ENCODE measurements at regions not wholly inside any gene's neighbourhood (a gene's known extent, or its start where the extent isn't known, plus 50 kb on each side); places are given as distances from the start of the nearest gene placed in this dataset.

GRCh38 chr1:213659580-213660547 is 327.9 kb upstream of the PROX1 start:
- no peaks in the 10 kb centered on the region for H4K20me1 ChIP-seq (ENCODE audit: insufficient read depth)
- no peak overlapping the region for H3K9ac ChIP-seq
- H3K36me3 ChIP-seq (replicated peaks in 1 of 2; ENCODE audit: control insufficient read depth in 1 of 2, insufficient read depth in 2 of 2, low read length in 1 of 2): no peaks in the 10 kb centered on the region
- WGBS (ENCODE audit: low lambda C conversion rate): 15% methylated on average over 8 of the region's 8 CpGs
- H2AFZ ChIP-seq (ENCODE audit: low read depth): no peak overlapping the region
- H3K27me3 ChIP-seq (ENCODE audit: insufficient read depth): no peaks in the 10 kb centered on the region
- H3F3A ChIP-seq (replicated peaks; ENCODE audit: insufficient read depth): no peaks in the 10 kb centered on the region
- H3K79me2 ChIP-seq (ENCODE audit: insufficient read depth): no peaks in the 10 kb centered on the region
- no peaks in the 10 kb centered on the region for H3K9me2 ChIP-seq
- H3K27ac ChIP-seq (ENCODE audit: low read depth in 2 of 2, low read length in 1 of 2): no peak overlapping the region
- POLR2A ChIA-PET: no interaction called here
- no peak overlapping the region for H3K4me3 ChIP-seq (ENCODE audit: low read depth in 2 of 2, low read length in 1 of 2)
- no peaks in the 10 kb centered on the region; the same call in 1 of the 2 replicates for H3K9me3 ChIP-seq
- H3K4me1 ChIP-seq (ENCODE audit: control insufficient read depth in 1 of 2, insufficient read depth in 2 of 2, low read depth in 1 of 2, low read length in 1 of 2): no peaks in the 10 kb centered on the region; a peak in 1 of 4 replicates
- no peak overlapping the region for H3K4me2 ChIP-seq
- TF ChIP-seq RAD21 (IDR thresholded peaks at IDR 0.05; ENCODE audit: low read length) (no peak), NRF1 (IDR thresholded peaks at IDR 0.05; ENCODE audit: low read depth, low read length) (no peak), ZBTB33 (IDR thresholded peaks at IDR 0.05; ENCODE audit: borderline replicate concordance, low read depth) (no peak), RCOR1 (IDR thresholded peaks at IDR 0.05; ENCODE audit: low read length) (no peak), USF1 (IDR thresholded peaks at IDR 0.05; ENCODE audit: borderline replicate concordance, low read depth) (no peak)
- CTCF ChIA-PET: no interaction called here
- no peak for DNase-seq

GRCh38 chr1:213661302-213661701 is 326.5 kb upstream of the PROX1 start:
- no peaks in the 10 kb centered on the region for H3F3A ChIP-seq (replicated peaks; ENCODE audit: insufficient read depth)
- no peak overlapping the region for H3K27ac ChIP-seq (ENCODE audit: low read depth in 2 of 2, low read length in 1 of 2)
- no peaks in the 10 kb centered on the region for H3K9me2 ChIP-seq
- no peak overlapping the region for H3K9ac ChIP-seq
- H3K4me1 ChIP-seq (ENCODE audit: control insufficient read depth in 1 of 2, insufficient read depth in 2 of 2, low read depth in 1 of 2, low read length in 1 of 2): no peaks in the 10 kb centered on the region; a peak in 1 of 4 replicates
- DNase-seq: no peak
- H3K9me3 ChIP-seq: no peaks in the 10 kb centered on the region; the same call in 1 of the 2 replicates
- no peaks in the 10 kb centered on the region for H3K36me3 ChIP-seq (replicated peaks in 1 of 2; ENCODE audit: control insufficient read depth in 1 of 2, insufficient read depth in 2 of 2, low read length in 1 of 2)
- H4K20me1 ChIP-seq (ENCODE audit: insufficient read depth): no peaks in the 10 kb centered on the region
- POLR2A ChIA-PET: no interaction called here
- H3K4me3 ChIP-seq (ENCODE audit: low read depth in 2 of 2, low read length in 1 of 2): no peak overlapping the region
- WGBS (ENCODE audit: low lambda C conversion rate): 29% methylated on average over 8 of the region's 9 CpGs
- H3K79me2 ChIP-seq (ENCODE audit: insufficient read depth): no peaks in the 10 kb centered on the region
- TF ChIP-seq REST (IDR thresholded peaks at IDR 0.05; ENCODE audit: low read depth, low read length): no peak
- no peak for TF ChIP-seq RFX5 (IDR thresholded peaks at IDR 0.05; ENCODE audit: low read length)
- TF ChIP-seq EZH2phosphoT487 (IDR thresholded peaks at IDR 0.05; ENCODE audit: borderline replicate concordance, low read depth): no peak
- TF ChIP-seq ZBTB33 (IDR thresholded peaks at IDR 0.05; ENCODE audit: borderline replicate concordance, low read depth): no peak
- TF ChIP-seq MEF2A (IDR thresholded peaks at IDR 0.05; ENCODE audit: borderline replicate concordance, low read depth): no peak
- H3K27me3 ChIP-seq (ENCODE audit: insufficient read depth): no peaks in the 10 kb centered on the region
- CTCF ChIA-PET: no interaction called here
- H2AFZ ChIP-seq (ENCODE audit: low read depth): no peak overlapping the region
- no peak overlapping the region for H3K4me2 ChIP-seq

Data from SK-N-SH (cell line).